Activated B cell treated with CpG ODN at 0.5 μM for 24 hours (primary cell): ENCODE measurements at regions not wholly inside any gene's neighbourhood (a gene's known extent, or its start where the extent isn't known, plus 50 kb on each side); places are given as distances from the start of the nearest gene placed in this dataset.

Experiments used
- ATAC-seq: fragments of 200-7000 bp; cut with Tn5 transposase; one replicate; pipeline ENCODE4 v1.10.0; 2021; ENCODE audit warnings: low read depth, mild to moderate bottlenecking, moderate library complexity
- CTCF ChIA-PET: fragments of 350-600 bp; sonication (Branson Sonifier 250); formaldehyde crosslinking; loops from one replicate; lab custom pipeline; 2021; ENCODE audit warnings: antibody characterized with exemption; lab: Charles Lee
- POLR2A ChIA-PET: fragments of 350-600 bp; sonication (Branson Sonifier 250); formaldehyde crosslinking; loops from one replicate; lab custom pipeline; 2021; ENCODE audit warnings: antibody characterized with exemption; lab: Charles Lee
- DNase-seq: peaks from one replicate; pipeline ENCODE4 v3.0.0; 2022
- H3K27ac Mint-ChIP-seq: one replicate; pipeline ENCODE4 v1.8.0; 2020; ENCODE audit warnings: mixed read lengths
- H3K27me3 Mint-ChIP-seq: one replicate; pipeline ENCODE4 v1.8.0; 2021; ENCODE audit warnings: mixed read lengths
- H3K36me3 Mint-ChIP-seq: one replicate; pipeline ENCODE4 v1.8.0; 2021; ENCODE audit warnings: low read depth, mixed read lengths
- H3K4me1 Mint-ChIP-seq: one replicate; pipeline ENCODE4 v1.8.0; 2021; ENCODE audit warnings: mixed read lengths
- H3K4me3 Mint-ChIP-seq: one replicate; pipeline ENCODE4 v1.8.0; 2020; ENCODE audit warnings: mild to moderate bottlenecking, mixed read lengths
- H3K9me3 Mint-ChIP-seq: one replicate; pipeline ENCODE4 v1.8.0; 2020; ENCODE audit warnings: mixed read lengths
- CTCF ChIP-seq: fragments of 200-600 bp; IDR thresholded peaks from one replicate; pipeline ENCODE4 v1.8.0; 2022; ENCODE audit warnings: antibody characterized with exemption, mild to moderate bottlenecking
- intact Hi-C: fragments of 100-400 bp; cut with micrococcal nuclease; formaldehyde crosslinking; loops from one replicate; pipeline ENCODE4 v1.15.1; 2024

- Mint-ChIP-seq H3K9me3 (no peaks in the 10 kb centered on the region), H3K4me3 (no peak overlapping the region), H3K4me1 (no peaks in the 10 kb centered on the region), H3K27ac (no peak overlapping the region), H3K27me3 (no peaks in the 10 kb centered on the region), H3K36me3 (no peaks in the 10 kb centered on the region)
- no peak for ATAC-seq
- TF ChIP-seq CTCF = no peak
- no peak for DNase-seq
- intact Hi-C loops = no loop called here
- ChIA-PET POLR2A (no interaction called here), CTCF (no interaction called here)
These were observed 298.7 kb downstream of the LRRIQ3 start for GRCh38 chr1:73899311-73899710.

GRCh38 chr1:73898540-73898939, 299.4 kb downstream of the LRRIQ3 start:
- TF ChIP-seq CTCF = no peak
- no peak for ATAC-seq

DNA sequence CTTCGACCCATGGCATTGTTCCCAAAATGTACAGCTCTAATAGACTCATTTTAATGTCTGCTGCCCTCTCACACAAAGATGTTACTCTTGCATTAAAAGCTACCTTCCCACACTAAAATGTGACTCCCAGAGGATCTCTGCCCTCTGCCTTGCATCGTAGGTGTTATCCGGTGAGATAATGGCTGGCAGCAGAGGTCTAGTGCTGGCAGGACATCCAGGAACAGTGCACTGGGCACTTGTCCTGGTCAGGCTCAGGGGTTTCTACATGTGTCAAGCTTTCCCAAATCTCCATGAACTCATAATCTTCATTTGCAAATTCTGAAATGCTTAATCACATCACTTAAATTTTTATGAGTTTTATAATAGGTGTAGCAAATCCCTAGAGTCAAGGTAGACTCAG, 310.6 kb downstream of the LRRIQ3 start:
- no peaks in the 10 kb centered on the region for H3K4me1 Mint-ChIP-seq
- POLR2A ChIA-PET = no interaction called here
- H3K4me3 Mint-ChIP-seq = no peak overlapping the region
- no peaks in the 10 kb centered on the region for H3K27me3 Mint-ChIP-seq
- intact Hi-C loops = no loop called here
- TF ChIP-seq CTCF = no peak
- H3K36me3 Mint-ChIP-seq = no peaks in the 10 kb centered on the region
- CTCF ChIA-PET = no interaction called here
- no peak for DNase-seq
- H3K9me3 Mint-ChIP-seq = no peaks in the 10 kb centered on the region
- ATAC-seq = no peak
- H3K27ac Mint-ChIP-seq = no peak overlapping the region

More at GRCh38 chr1:73898540-73898939, 299.4 kb downstream of the LRRIQ3 start:
- H3K4me3 Mint-ChIP-seq = no peak overlapping the region
- intact Hi-C loops = no loop called here
- ChIA-PET POLR2A (no interaction called here), CTCF (no interaction called here)
- H3K27ac Mint-ChIP-seq = no peak overlapping the region
- H3K9me3 Mint-ChIP-seq = no peaks in the 10 kb centered on the region
- no peaks in the 10 kb centered on the region for H3K4me1 Mint-ChIP-seq
- no peaks in the 10 kb centered on the region for H3K27me3 Mint-ChIP-seq
- no peaks in the 10 kb centered on the region for H3K36me3 Mint-ChIP-seq
- DNase-seq = no peak

- CTCF ChIA-PET = no interaction called here
- ATAC-seq (no peak), DNase-seq (no peak)
- no peaks in the 10 kb centered on the region for H3K9me3 Mint-ChIP-seq
- POLR2A ChIA-PET = no interaction called here
- no peaks in the 10 kb centered on the region for H3K4me1 Mint-ChIP-seq
- H3K36me3 Mint-ChIP-seq = no peaks in the 10 kb centered on the region
- H3K27me3 Mint-ChIP-seq = no peaks in the 10 kb centered on the region
- intact Hi-C loops = no loop called here
- H3K27ac Mint-ChIP-seq = no peak overlapping the region
- H3K4me3 Mint-ChIP-seq = no peak overlapping the region
- no peak for TF ChIP-seq CTCF
These were observed 311.3 kb downstream of the LRRIQ3 start for GRCh38 chr1:73886716-73887115.

- no peak for TF ChIP-seq CTCF
- ATAC-seq (no peak), DNase-seq (no peak)
- intact Hi-C loops = no loop called here
- ChIA-PET POLR2A (no interaction called here), CTCF (no interaction called here)
- Mint-ChIP-seq H3K4me1 (no peaks in the 10 kb centered on the region), H3K27ac (no peak overlapping the region), H3K36me3 (no peaks in the 10 kb centered on the region), H3K27me3 (no peaks in the 10 kb centered on the region), H3K9me3 (no peaks in the 10 kb centered on the region), H3K4me3 (no peak overlapping the region)
These were observed 323.2 kb downstream of the LRRIQ3 start for GRCh38 chr1:73874806-73875205.
